D721Med (cell line): ENCODE measurements at regions not wholly inside any gene's neighbourhood (a gene's known extent, or its start where the extent isn't known, plus 50 kb on each side); places are given as distances from the start of the nearest gene placed in this dataset.

Experiments
- DNase-seq: peaks from one replicate; pipeline ENCODE4 v3.0.0; 2011; ENCODE audit warnings: low spot score; ENCODE audit not compliant: insufficient read length
- FAIRE-seq: peaks from 2 replicates; lab custom pipeline; 2011; peaks lifted over from hg19 to GRCh38; lab: Jason Lieb, UNC
- CTCF ChIP-seq: IDR thresholded peaks from 2 replicates; pipeline ENCODE4 v1.5.1; 2012; ENCODE audit warnings: mild to moderate bottlenecking, control low read depth; ENCODE audit not compliant: insufficient read depth; ENCODE audit errors: missing control alignments

GRCh38 chr14:71487941-71488340, 444.3 kb upstream of the RGS6 start:
- FAIRE-seq (no peak), DNase-seq (no peak)
- no peak for TF ChIP-seq CTCF

- no peak for FAIRE-seq
- no peak for DNase-seq
- no peak for TF ChIP-seq CTCF
These were observed 443.5 kb upstream of the RGS6 start for GRCh38 chr14:71488703-71489191.

GRCh38 chr14:71489742-71490141, 442.5 kb upstream of the RGS6 start:
- TF ChIP-seq CTCF = no peak
- DNase-seq = no peak

GRCh38 chr14:71491931-71492330, 440.3 kb upstream of the RGS6 start:
- TF ChIP-seq CTCF = no peak
- DNase-seq (no peak), FAIRE-seq (no peak)

More at GRCh38 chr14:71489742-71490141, 442.5 kb upstream of the RGS6 start:
- no peak for FAIRE-seq

GRCh38 chr14:71492346-71492745, 439.9 kb upstream of the RGS6 start:
- TF ChIP-seq CTCF = no peak
- FAIRE-seq (no peak), DNase-seq (no peak)

- no peak for FAIRE-seq
- DNase-seq = no peak
- TF ChIP-seq CTCF = no peak
These were observed 434.6 kb upstream of the RGS6 start for GRCh38 chr14:71497645-71498086.

GRCh38 chr14:71498212-71498611, 434.0 kb upstream of the RGS6 start:
- no peak for DNase-seq
- no peak for FAIRE-seq
- no peak for TF ChIP-seq CTCF
